ENCODE measurements at regions not wholly inside any gene's neighbourhood (a gene's known extent, or its start where the extent isn't known, plus 50 kb on each side); places are given as distances from the start of the nearest gene placed in this dataset.

DNA sequence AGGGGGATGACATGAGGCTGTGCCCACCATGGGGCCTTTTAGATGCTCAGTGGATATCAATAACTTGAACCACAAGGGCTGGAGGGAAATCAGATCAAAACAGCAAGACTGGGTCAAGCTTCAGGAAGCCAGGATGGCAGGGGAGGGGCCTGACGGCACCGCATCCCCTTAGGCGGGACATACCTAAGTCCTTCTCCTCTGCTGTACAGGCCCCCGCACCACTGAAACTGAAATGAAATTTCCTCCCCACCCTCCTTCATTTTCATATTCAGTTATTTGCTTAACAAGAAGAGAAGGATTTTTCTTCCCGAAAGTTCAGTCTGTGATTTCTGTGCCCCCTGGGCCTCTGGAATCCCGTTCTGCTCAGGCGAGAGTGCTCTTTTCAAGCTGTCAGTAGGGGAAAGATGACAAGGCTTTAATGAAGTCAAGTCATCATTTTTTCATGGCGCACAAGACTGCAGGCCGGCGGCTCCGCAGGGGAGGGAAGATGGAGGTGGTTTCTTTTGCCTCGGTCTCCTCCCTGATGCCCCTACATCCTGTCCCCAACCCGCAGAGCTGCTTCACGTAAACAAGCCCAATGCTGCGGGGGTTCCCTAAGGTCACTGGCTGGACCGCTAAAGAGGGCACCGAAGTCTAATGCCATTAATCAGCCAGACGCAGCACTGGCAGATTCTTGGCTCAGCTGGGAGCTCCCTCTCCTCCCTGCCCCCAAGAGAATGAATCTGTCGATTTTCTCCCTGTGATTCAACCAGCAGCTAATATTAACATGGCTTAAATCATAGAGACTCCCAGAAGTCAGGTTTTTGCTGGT is 264.8 kb downstream of the C1orf94 start:
- TF ChIP-seq, protein P1, sequence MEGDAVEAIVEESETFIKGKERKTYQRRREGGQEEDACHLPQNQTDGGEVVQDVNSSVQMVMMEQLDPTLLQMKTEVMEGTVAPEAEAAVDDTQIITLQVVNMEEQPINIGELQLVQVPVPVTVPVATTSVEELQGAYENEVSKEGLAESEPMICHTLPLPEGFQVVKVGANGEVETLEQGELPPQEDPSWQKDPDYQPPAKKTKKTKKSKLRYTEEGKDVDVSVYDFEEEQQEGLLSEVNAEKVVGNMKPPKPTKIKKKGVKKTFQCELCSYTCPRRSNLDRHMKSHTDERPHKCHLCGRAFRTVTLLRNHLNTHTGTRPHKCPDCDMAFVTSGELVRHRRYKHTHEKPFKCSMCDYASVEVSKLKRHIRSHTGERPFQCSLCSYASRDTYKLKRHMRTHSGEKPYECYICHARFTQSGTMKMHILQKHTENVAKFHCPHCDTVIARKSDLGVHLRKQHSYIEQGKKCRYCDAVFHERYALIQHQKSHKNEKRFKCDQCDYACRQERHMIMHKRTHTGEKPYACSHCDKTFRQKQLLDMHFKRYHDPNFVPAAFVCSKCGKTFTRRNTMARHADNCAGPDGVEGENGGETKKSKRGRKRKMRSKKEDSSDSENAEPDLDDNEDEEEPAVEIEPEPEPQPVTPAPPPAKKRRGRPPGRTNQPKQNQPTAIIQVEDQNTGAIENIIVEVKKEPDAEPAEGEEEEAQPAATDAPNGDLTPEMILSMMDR (IDR thresholded peaks at IDR 0.05), result no peak
- no peak for TF ChIP-seq EZH2 (IDR thresholded peaks at IDR 0.05; ENCODE audit: borderline replicate concordance, insufficient read depth, low read depth, low read length, poor library complexity, severe bottlenecking)

All from B cell (primary cell).